ENCODE measurements at regions not wholly inside any gene's neighbourhood (a gene's known extent, or its start where the extent isn't known, plus 50 kb on each side); places are given as distances from the start of the nearest gene placed in this dataset.

- H4K20me1 ChIP-seq (ENCODE audit: insufficient read depth, low read length), result no peaks in the 10 kb centered on the region
- H3K27ac ChIP-seq (ENCODE audit: low read depth in 1 of 2, low read length in 2 of 2), result no peak overlapping the region
- intact Hi-C loops (cut with micrococcal nuclease), result no loop called here
- Mint-ChIP-seq H3K4me1 (peaks cover 19% of the 10 kb centered on the region), H3K27ac (peak overlapping the region in 1 of 7 donors; percentile 45), H3K4me3 (peak overlapping the region in 1 of 2 donors; percentile 54), H3K27me3 (ENCODE audit: low read depth in 3 of 3) (peaks cover 12 to 33% (median 19%) of the 10 kb centered on the region in 3 donors), H3K36me3 (no peaks in the 10 kb centered on the region), H3K9me3 (peaks cover 0 to 6% (median 3%) of the 10 kb centered on the region in 7 donors)
- no peak overlapping the region for H3K9ac ChIP-seq (ENCODE audit: insufficient read depth, low read length, poor library complexity, severe bottlenecking)
- no peak for DNase-seq
- 87% methylated on average over 6 of the region's 6 CpGs for WGBS (ENCODE audit: insufficient coverage)
- H3K4me3 ChIP-seq (replicated peaks in 1 of 3; ENCODE audit: low read depth in 2 of 3, low read length in 3 of 3), result no peak overlapping the region
- H3K9me3 ChIP-seq (replicated peaks in 1 of 2; ENCODE audit: control insufficient read depth in 1 of 2, insufficient read depth in 1 of 2, low read length in 2 of 2), result no peaks in the 10 kb centered on the region
- H3K4me1 ChIP-seq (ENCODE audit: control insufficient read depth in 1 of 2, insufficient read depth in 2 of 2, low read length in 2 of 2), result peaks cover 11 to 22% of the 10 kb centered on the region in 2 donors
- TF ChIP-seq CTCF (IDR thresholded peaks at IDR 0.05), result no peak
- no peak overlapping the region for H2AFZ ChIP-seq (ENCODE audit: insufficient read depth, low read depth, low read length, poor library complexity, severe bottlenecking)
- H3K79me2 ChIP-seq (ENCODE audit: insufficient read depth, low read length), result no peaks in the 10 kb centered on the region
- no peak overlapping the region for H3K4me2 ChIP-seq (replicated peaks; ENCODE audit: extremely low read depth, low read length, poor library complexity, severe bottlenecking)
- H3K36me3 ChIP-seq (replicated peaks in 1 of 2; ENCODE audit: control insufficient read depth in 1 of 2, insufficient read depth in 2 of 2, low read length in 2 of 2), result no peaks in the 10 kb centered on the region
- H3K27me3 ChIP-seq (ENCODE audit: control insufficient read depth in 2 of 2, insufficient read depth in 2 of 2, low read length in 2 of 2), result peaks cover 0 to 12% of the 10 kb centered on the region in 2 donors
Observed at GRCh38 chr10:123491364-123491763, 174.8 kb upstream of the GPR26 start.

DNA sequence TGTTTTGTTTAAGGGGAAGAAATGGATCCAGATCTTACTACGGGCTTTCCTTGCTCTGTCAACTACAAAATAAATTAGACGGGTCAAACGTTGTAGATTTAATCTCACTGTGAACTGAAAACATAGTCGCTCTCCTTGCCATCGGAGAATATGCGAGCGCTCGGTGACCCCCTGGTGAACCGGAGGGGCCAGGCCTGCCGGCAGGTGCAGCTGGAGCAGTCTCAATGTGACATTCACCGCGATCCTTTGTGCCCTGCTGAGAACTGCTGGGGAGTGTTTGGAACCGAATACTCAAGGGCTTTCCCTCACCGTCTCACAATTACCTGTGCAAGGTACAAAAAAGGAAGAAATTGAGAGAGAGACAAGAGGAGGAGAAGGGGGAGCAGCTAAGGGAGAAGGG, 174.1 kb upstream of the GPR26 start:
- Mint-ChIP-seq H3K27me3 (ENCODE audit: low read depth in 3 of 3) (peaks cover 12 to 33% (median 19%) of the 10 kb centered on the region in 3 donors), H3K36me3 (no peaks in the 10 kb centered on the region), H3K27ac (no peak overlapping the region), H3K4me3 (no peak overlapping the region), H3K9me3 (peaks cover 0 to 6% (median 3%) of the 10 kb centered on the region in 7 donors), H3K4me1 (peaks cover 14% of the 10 kb centered on the region)
- Histone ChIP-seq H2AFZ (ENCODE audit: insufficient read depth, low read depth, low read length, poor library complexity, severe bottlenecking) (no peak overlapping the region), H3K36me3 (replicated peaks in 1 of 2; ENCODE audit: control insufficient read depth in 1 of 2, insufficient read depth in 2 of 2, low read length in 2 of 2) (no peaks in the 10 kb centered on the region), H4K20me1 (ENCODE audit: insufficient read depth, low read length) (no peaks in the 10 kb centered on the region), H3K79me2 (ENCODE audit: insufficient read depth, low read length) (no peaks in the 10 kb centered on the region), H3K4me1 (ENCODE audit: control insufficient read depth in 1 of 2, insufficient read depth in 2 of 2, low read length in 2 of 2) (peaks cover 6 to 15% of the 10 kb centered on the region in 2 donors), H3K4me3 (replicated peaks in 1 of 3; ENCODE audit: low read depth in 2 of 3, low read length in 3 of 3) (no peak overlapping the region), H3K9ac (ENCODE audit: insufficient read depth, low read length, poor library complexity, severe bottlenecking) (no peak overlapping the region), H3K4me2 (replicated peaks; ENCODE audit: extremely low read depth, low read length, poor library complexity, severe bottlenecking) (no peak overlapping the region), H3K9me3 (replicated peaks in 1 of 2; ENCODE audit: control insufficient read depth in 1 of 2, insufficient read depth in 1 of 2, low read length in 2 of 2) (no peaks in the 10 kb centered on the region), H3K27ac (ENCODE audit: low read depth in 1 of 2, low read length in 2 of 2) (no peak overlapping the region), H3K27me3 (ENCODE audit: control insufficient read depth in 2 of 2, insufficient read depth in 2 of 2, low read length in 2 of 2) (peaks cover 0 to 12% of the 10 kb centered on the region in 2 donors)
- intact Hi-C loops (cut with micrococcal nuclease), result no loop called here
- TF ChIP-seq CTCF (IDR thresholded peaks at IDR 0.05), result no peak
- no peak for DNase-seq
- WGBS (ENCODE audit: insufficient coverage), result 45% methylated on average over 12 of the region's 14 CpGs
